IMR-90 (cell line): ENCODE measurements at regions not wholly inside any gene's neighbourhood (a gene's known extent, or its start where the extent isn't known, plus 50 kb on each side); places are given as distances from the start of the nearest gene placed in this dataset.

Source experiments
- ATAC-seq: fragments of 200-7000 bp; cut with Tn5 transposase; 2 replicates; pipeline ENCODE4 v1.9.1; 2020; ENCODE audit warnings: low read depth, mild to moderate bottlenecking, moderate library complexity
- BruUV-seq: library from RNA; stranded (reverse); fragments of 400-500 nt; replicated peaks from 2 replicates; lab custom pipeline; 2021; lab: Mats Ljungman, UMichigan
- CTCF ChIA-PET: fragments of 300-600 bp; formaldehyde crosslinking; extraction: SDS; loops from one replicate; lab custom pipeline; 2021; ENCODE audit warnings: antibody characterized with exemption; lab: Yijun Ruan, JAX
- POLR2A ChIA-PET: fragments of 300-600 bp; sonication (Branson Sonifier 250); formaldehyde crosslinking; loops from one replicate; lab custom pipeline; 2022; ENCODE audit warnings: antibody characterized with exemption; ENCODE audit not compliant: unreplicated experiment; lab: Charles Lee
- DNase-seq: peaks from one replicate; pipeline ENCODE4 v3.0.0; 2013
- H2AFZ ChIP-seq: replicated peaks from 2 replicates; pipeline ENCODE3; 2013; ENCODE audit warnings: low read length, mild to moderate bottlenecking; ENCODE audit not compliant: poor library complexity
- H2AK5ac ChIP-seq: 2 replicates; pipeline ENCODE4 v1.6.1; 2013; ENCODE audit warnings: low read depth, low read length, inconsistent platforms
- H2AK9ac ChIP-seq: replicated peaks from 2 replicates; pipeline ENCODE3; 2013; ENCODE audit warnings: mild to moderate bottlenecking, low read depth, low read length, moderate library complexity; ENCODE audit not compliant: poor library complexity
- H2BK120ac ChIP-seq: 2 replicates; pipeline ENCODE4 v1.6.1; 2013; ENCODE audit warnings: low read depth, low read length, inconsistent platforms
- H2BK15ac ChIP-seq: 3 replicates; pipeline ENCODE4 v1.6.1; 2013; ENCODE audit warnings: low read depth, low read length, inconsistent platforms
- H2BK20ac ChIP-seq: 2 replicates; pipeline ENCODE4 v1.6.1; 2013; ENCODE audit warnings: low read depth, mild to moderate bottlenecking, inconsistent platforms, low read length, moderate library complexity
- H2BK5ac ChIP-seq: 2 replicates; pipeline ENCODE4 v1.6.1; 2013; ENCODE audit warnings: mild to moderate bottlenecking, low read depth, low read length, inconsistent platforms; ENCODE audit not compliant: poor library complexity, severe bottlenecking
- H3K14ac ChIP-seq: replicated peaks from 2 replicates; pipeline ENCODE4 v1.6.1; 2013; ENCODE audit warnings: low read depth, low read length, inconsistent platforms
- H3K18ac ChIP-seq: 2 replicates; pipeline ENCODE4 v1.6.1; 2013; ENCODE audit warnings: low read depth, low read length, control low read depth
- H3K23ac ChIP-seq: 2 replicates; pipeline ENCODE4 v1.6.1; 2013; ENCODE audit warnings: low read depth, low read length, inconsistent platforms
- H3K27ac ChIP-seq: 2 replicates; pipeline ENCODE4 v1.5.1; 2013; ENCODE audit warnings: mild to moderate bottlenecking, control low read depth, low read length; ENCODE audit not compliant: insufficient read depth
- H3K27me3 ChIP-seq: 2 replicates; pipeline ENCODE4 v1.6.1; 2013; ENCODE audit warnings: low read length; ENCODE audit not compliant: control insufficient read depth, insufficient read depth
- H3K36me3 ChIP-seq: 2 replicates; pipeline ENCODE4 v1.6.1; 2013; ENCODE audit warnings: low read length, mixed read lengths; ENCODE audit not compliant: control insufficient read depth, insufficient read depth
- H3K4ac ChIP-seq: 2 replicates; pipeline ENCODE4 v1.6.1; 2013; ENCODE audit warnings: low read depth, low read length, inconsistent platforms
- H3K4me1 ChIP-seq: 2 replicates; pipeline ENCODE4 v1.6.1; 2013; ENCODE audit warnings: low read length, mixed read lengths; ENCODE audit not compliant: control insufficient read depth, insufficient read depth
- H3K4me2 ChIP-seq: 2 replicates; pipeline ENCODE4 v1.6.1; 2013; ENCODE audit warnings: low read depth, mild to moderate bottlenecking, control low read depth, low read length, moderate library complexity
- H3K4me3 ChIP-seq: 2 replicates; pipeline ENCODE4 v1.5.1; 2013; ENCODE audit warnings: low read depth, mild to moderate bottlenecking, control low read depth, low read length, moderate library complexity; ENCODE audit not compliant: insufficient read depth
- H3K56ac ChIP-seq: 2 replicates; pipeline ENCODE4 v1.6.1; 2013; ENCODE audit warnings: low read length, inconsistent platforms; ENCODE audit not compliant: insufficient read depth; ENCODE audit errors: extremely low read depth
- H3K79me1 ChIP-seq, 2 experiments: 2 replicates each; pipeline ENCODE4 v1.6.1; 2013; ENCODE audit warnings: low read length in 2 of 2, inconsistent platforms in 1 of 2, low read depth in 1 of 2
- H3K9ac ChIP-seq: 2 replicates; pipeline ENCODE4 v1.6.1; 2013; ENCODE audit warnings: low read depth, low read length, control low read depth
- H3K9me1 ChIP-seq: 2 replicates; pipeline ENCODE4 v1.6.1; 2013; ENCODE audit warnings: low read length, inconsistent platforms; ENCODE audit not compliant: insufficient read depth
- H3K9me3 ChIP-seq: 2 replicates; pipeline ENCODE4 v1.6.1; 2013; ENCODE audit warnings: low read length; ENCODE audit not compliant: control insufficient read depth, insufficient read depth
- H4K20me1 ChIP-seq: 2 replicates; pipeline ENCODE4 v1.6.1; 2013; ENCODE audit warnings: low read length, inconsistent platforms; ENCODE audit not compliant: insufficient read depth
- H4K5ac ChIP-seq: 2 replicates; pipeline ENCODE4 v1.6.1; 2013; ENCODE audit warnings: mild to moderate bottlenecking, low read depth, low read length, control low read depth
- H4K8ac ChIP-seq, 2 experiments: 2 replicates each; pipeline ENCODE4 v1.6.1; 2013; ENCODE audit warnings: low read depth in 2 of 2, low read length in 2 of 2, control low read depth in 1 of 2, inconsistent platforms in 1 of 2
- H4K91ac ChIP-seq: 2 replicates; pipeline ENCODE4 v1.6.1; 2013; ENCODE audit warnings: low read depth, low read length, inconsistent platforms; ENCODE audit not compliant: insufficient read depth
- CEBPB ChIP-seq: IDR thresholded peaks from 2 replicates; pipeline ENCODE4 v1.6.1; 2012; ENCODE audit warnings: low read depth, low read length, improper control_type of control experiment
- CTCF ChIP-seq: conservative IDR thresholded peaks from 2 replicates; pipeline ENCODE4 v1.5.1; 2012; ENCODE audit warnings: mild to moderate bottlenecking, low read depth, low read length, improper control_type of control experiment
- FOS ChIP-seq: fragments of 150-350 bp; IDR thresholded peaks from 2 replicates; pipeline ENCODE4 v1.6.1; 2016; ENCODE audit warnings: low read depth, low read length
- SMC3 ChIP-seq: fragments of 150-350 bp; IDR thresholded peaks from 2 replicates; pipeline ENCODE4 v1.6.1; 2016; ENCODE audit warnings: low read depth, mild to moderate bottlenecking, antibody characterized with exemption, low read length, moderate library complexity
- WGBS, 2 experiments: methylation state at CpG; one replicate each; pipeline versions ENCODE4 v1.1.5 to v1.1.7; 2013; ENCODE audit warnings: missing lambda C conversion rate in 2 of 2; ENCODE audit not compliant: insufficient read length in 1 of 2; ENCODE audit errors: extremely low coverage in 2 of 2; 5-methylcytosine and 5-hydroxymethylcytosine counted together
- dilution Hi-C: fragments of 300-500 bp; cut with HindIII; formaldehyde crosslinking; loops from one replicate; pipeline ENCODE4 v1.14.3; 2018; ENCODE audit warnings: low sequenced_read_pairs; ENCODE audit not compliant: unreplicated experiment
- in situ Hi-C: fragments of 300-500 bp; cut with MboI; formaldehyde crosslinking; loops from 3 replicates; pipeline ENCODE4 v1.14.3; 2019; ENCODE audit warnings: low sequenced_read_pairs, inconsistent platforms, mixed read lengths
- intact Hi-C: fragments of 100-400 bp; cut with micrococcal nuclease; formaldehyde crosslinking; loops from 2 replicates; pipeline ENCODE4 v1.10.0; 2022

GRCh38 chr2:204127238-204127637 lies 190.7 kb downstream of the ICOS start:
- H2BK20ac ChIP-seq = no peak overlapping the region
- CTCF ChIA-PET = no interaction called here
- no peak overlapping the region for H3K9ac ChIP-seq
- H3K4ac ChIP-seq = no peak overlapping the region
- no peaks in the 10 kb centered on the region for H3K36me3 ChIP-seq
- no peaks in the 10 kb centered on the region for H3K9me1 ChIP-seq
- H2AFZ ChIP-seq = no peak overlapping the region
- no peak overlapping the region for H3K23ac ChIP-seq
- no peak overlapping the region for H4K5ac ChIP-seq
- in situ Hi-C loops = no loop called here
- H4K8ac ChIP-seq = no peak overlapping the region
- no peak overlapping the region for H3K18ac ChIP-seq
- H3K27me3 ChIP-seq = peaks cover 5% of the 10 kb centered on the region
- no peak for TF ChIP-seq SMC3
- no peak for TF ChIP-seq FOS
- no peak for TF ChIP-seq CTCF
- TF ChIP-seq CEBPB = no peak
- no peak overlapping the region for H2BK15ac ChIP-seq
- no peaks in the 10 kb centered on the region for H3K4me1 ChIP-seq
- dilution Hi-C loops = no loop called here
- no peak overlapping the region for H3K4me3 ChIP-seq
- no peak overlapping the region for H2AK9ac ChIP-seq
- H2BK5ac ChIP-seq = no peak overlapping the region
- POLR2A ChIA-PET = no interaction called here
- H3K27ac ChIP-seq = no peak overlapping the region
- H2BK120ac ChIP-seq = no peak overlapping the region
- H3K9me3 ChIP-seq = no peaks in the 10 kb centered on the region
- no peak overlapping the region for H3K14ac ChIP-seq
- no peaks in the 10 kb centered on the region for H4K20me1 ChIP-seq
- H4K91ac ChIP-seq = no peak overlapping the region
- no peak overlapping the region for H3K56ac ChIP-seq
- ATAC-seq (no peak), DNase-seq (no peak)
- no peak overlapping the region for H3K4me2 ChIP-seq
- BruUV-seq = no TSS peak
- no CpG with 5 or more reads among the region's 2 CpGs for WGBS, 2 experiments
- no peak overlapping the region for H2AK5ac ChIP-seq
- no peaks in the 10 kb centered on the region for H3K79me1 ChIP-seq
- intact Hi-C loops = no loop called here
